ENCODE measurements at regions not wholly inside any gene's neighbourhood (a gene's known extent, or its start where the extent isn't known, plus 50 kb on each side); places are given as distances from the start of the nearest gene placed in this dataset.
"Not testable (repeated sequence)": the region's sequence is repeated elsewhere in the genome, so short reads cannot be mapped to it uniquely, and the experiment has no call there.

DNA sequence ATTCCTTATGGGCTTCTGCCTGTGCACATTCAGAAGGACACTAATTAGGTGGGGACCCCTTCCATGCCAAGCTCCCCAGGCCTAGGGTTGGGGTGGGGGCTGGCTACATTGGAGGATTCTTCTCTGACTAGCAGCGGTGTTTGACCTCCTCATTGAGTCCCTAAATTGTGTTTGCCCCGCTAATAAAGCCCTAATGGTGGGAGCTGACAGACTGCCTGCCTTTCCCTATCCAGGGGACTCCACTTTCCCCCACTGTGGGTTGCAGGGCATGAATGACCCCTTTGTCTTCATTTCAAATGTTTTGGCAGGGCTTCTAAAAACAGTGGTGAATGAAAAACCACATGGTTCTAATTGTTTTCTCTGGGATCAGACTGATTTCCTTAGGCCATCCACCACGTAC is 476.8 kb upstream of the CDH11 start:
- DNase-seq: no peak

DNA sequence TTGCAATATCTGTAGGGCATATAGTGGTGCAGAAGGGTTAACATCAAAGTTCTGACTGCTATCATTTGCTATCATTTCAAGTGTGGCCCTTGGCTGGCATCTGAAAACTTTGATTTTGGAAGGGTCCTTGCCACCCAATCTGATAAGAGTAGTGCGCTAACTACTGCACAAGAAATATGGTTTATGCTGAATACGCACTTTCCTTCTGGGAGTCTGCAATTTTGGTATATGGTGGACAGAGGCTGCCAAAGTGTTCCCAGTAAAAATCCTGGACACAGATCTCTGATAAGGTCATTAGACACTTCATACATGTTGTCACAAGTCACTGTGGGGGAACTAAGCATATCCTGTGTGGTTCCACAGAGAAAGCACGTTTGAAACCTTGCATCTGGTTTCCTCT is 461.6 kb upstream of the CDH11 start:
- DNase-seq: no peak

DNA sequence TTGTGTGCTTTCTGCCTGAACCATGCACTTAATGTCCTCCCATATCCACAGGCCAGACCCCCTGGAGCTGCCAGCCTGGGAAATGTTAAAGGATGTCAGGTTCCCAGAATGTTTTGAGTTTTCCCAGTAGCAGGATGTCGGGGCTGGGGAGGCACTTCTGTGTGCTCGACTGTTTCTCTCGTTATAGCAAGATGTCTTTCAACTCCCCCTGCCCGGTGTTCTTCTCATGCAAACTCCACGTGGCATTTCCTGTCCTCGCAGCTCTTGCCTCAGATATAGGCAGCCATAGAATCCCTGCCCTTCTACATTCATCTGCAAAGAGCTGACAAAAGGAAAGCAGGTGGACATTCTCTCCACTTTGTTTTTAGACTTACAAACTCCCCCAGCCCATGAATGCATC is 457.2 kb upstream of the CDH11 start:
- no peak for DNase-seq

DNA sequence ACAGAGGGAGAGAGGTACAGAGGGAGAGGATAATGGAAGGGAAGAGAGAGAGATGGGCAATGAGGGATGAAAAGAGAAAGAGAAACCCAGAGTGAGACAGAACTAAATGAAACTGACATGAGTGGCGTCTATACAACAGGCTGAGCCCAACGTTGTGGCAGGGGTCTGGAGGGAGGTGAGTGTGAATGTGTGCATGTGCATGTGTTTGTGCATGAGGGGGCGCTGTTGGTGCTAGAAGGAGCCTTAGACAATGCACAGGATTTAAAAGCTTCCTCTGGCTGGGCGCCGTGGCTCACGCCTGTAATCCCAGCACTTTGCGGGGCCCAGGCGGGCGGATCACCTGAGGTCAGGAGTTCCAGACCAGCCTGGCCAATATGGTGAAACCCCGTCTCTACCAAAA is 454.8 kb upstream of the CDH11 start:
- DNase-seq: peak; percentile 18

DNA sequence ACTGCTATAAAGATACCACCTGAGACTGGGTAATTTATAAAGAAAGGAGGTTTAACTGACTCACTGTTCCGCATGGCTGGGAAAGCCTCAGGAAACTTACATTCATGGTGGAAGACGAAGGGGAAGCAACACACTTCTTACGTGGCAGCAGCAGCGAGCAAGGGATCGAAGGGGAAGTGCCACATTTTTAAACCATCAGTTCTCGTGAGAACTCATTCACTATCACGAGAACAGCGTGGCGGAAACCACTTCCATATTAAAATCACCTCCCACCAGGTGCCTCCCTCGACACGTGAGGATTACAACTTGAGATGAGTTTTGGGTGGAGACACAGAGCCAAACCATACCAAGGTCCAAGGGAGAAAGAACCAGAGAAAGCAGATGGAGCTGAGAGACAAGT is 454.3 kb upstream of the CDH11 start:
- no peak for DNase-seq

DNA sequence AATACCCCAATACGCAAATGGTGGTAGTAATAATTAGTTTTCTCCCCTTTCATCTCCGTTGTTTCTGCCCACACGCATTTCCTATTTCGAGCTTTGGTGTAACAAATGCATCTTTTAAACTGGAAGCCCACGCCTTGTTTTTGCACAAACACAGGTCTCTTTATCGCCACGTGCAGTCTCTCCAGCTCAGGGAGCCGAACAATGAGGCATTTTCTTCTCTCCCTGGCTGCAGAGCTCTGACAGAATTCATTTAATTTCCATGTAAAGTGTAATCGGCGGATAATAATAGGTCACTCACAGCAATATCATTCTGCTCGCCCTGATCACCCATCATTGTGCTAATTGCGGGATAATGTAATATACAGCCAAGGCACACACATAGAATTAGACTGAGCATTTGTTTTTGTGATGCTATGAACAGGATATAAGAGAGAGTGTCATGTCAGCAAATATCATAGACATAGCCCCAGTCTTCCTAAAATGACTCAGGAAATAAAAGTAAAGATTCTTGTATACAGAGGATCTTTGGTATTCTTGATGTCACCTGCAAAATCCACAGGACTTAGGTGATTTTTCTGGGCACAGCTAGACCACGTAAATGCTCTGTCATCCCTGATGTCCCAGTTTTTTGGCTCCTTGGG is 452.6 kb upstream of the CDH11 start:
- DNase-seq: no peak

DNA sequence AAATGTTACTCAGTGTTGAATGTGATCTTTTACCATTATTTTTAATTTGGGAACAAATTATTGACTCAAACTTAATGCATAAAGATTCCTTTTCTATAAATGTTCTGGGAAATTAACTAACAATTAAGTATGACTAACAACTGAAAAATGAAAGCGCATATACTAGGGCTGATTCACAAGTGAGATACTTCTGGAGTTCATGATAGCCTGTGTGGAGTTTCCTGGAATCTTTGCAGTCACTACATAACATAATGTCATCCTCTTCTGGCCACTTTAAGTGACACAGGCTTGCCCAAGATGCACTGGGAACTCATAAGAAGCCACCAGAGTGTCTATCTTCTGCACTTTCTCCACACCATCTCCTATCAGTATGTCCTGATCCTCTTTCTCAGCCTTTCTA is 450.3 kb upstream of the CDH11 start:
- no peak for DNase-seq

DNA sequence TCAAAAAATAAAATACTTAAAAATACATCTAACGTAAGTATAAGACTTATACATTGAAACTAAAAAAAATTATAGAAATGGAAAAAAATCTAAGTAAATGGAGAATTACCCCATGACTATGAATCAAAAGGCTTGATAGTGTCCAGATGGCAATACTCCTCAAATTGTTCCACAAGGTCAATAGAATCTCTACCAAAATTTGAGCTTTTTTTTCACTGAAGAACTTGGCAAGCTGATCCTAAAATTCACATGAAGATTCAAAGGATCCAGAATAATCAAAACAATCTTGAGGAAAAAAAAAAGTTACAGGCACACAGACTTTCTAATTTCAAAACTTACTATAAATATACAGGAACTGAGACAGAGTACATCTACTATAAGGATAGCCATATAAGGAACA is 448.4 kb upstream of the CDH11 start:
- no peak for DNase-seq

DNA sequence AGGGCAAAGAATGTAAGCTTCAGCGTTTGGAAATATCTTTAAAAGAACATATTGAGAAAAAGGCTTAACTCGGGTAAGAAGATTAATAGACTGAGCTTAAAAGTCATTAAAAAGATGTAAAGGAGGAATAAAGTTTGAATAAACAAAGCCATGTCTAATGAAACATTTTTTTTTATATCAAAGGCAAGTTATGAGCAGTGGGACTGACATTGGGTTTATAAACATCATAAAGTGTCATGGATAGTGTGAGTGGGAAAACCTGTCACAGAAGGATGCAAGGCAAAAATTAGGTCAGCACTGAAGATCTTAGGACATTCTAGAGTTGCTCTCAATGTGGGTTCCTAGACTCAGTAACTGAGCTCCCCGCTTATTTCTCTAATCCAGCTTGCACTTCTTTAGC is 438.0 kb upstream of the CDH11 start:
- no peak for DNase-seq

DNA sequence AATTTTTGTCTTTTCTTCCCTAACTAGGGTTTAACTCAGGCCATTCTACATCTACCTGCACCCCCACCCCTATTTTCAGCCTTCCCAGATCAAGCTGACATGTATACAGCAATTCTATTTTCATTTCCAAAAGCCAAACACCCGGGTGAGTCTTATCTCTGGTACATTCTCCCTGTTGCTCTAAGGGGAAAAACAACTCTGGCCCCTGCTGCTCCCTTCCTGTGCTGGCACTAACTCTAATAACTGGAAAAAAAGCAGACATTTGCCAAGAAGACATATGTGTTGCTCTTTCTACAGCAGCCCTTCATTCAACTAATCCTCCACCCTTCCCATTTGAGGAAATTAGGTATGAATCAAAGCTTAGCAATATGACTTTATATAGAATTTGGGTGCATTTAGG is 427.8 kb upstream of the CDH11 start:
- not testable (repeated sequence) for DNase-seq

DNA sequence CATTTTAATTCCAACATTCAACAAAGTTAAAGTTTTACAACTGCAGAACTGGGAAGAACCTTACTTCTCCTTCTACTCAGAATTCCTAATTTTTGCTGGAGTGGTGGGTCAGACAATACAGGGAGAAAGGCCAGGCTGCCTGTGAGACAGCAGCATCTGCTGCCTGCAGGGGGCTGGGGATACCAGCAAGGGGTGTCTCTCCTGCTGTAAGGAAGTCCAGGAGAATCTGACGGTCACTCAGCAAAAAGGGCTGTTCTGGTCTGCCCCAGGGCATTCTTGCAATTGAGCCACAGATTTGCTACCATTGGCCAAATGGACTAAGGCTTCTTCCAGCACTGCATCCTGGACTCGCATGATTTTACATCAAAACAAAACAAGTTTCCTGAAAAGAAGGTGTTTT is 426.6 kb upstream of the CDH11 start:
- DNase-seq: no peak

DNA sequence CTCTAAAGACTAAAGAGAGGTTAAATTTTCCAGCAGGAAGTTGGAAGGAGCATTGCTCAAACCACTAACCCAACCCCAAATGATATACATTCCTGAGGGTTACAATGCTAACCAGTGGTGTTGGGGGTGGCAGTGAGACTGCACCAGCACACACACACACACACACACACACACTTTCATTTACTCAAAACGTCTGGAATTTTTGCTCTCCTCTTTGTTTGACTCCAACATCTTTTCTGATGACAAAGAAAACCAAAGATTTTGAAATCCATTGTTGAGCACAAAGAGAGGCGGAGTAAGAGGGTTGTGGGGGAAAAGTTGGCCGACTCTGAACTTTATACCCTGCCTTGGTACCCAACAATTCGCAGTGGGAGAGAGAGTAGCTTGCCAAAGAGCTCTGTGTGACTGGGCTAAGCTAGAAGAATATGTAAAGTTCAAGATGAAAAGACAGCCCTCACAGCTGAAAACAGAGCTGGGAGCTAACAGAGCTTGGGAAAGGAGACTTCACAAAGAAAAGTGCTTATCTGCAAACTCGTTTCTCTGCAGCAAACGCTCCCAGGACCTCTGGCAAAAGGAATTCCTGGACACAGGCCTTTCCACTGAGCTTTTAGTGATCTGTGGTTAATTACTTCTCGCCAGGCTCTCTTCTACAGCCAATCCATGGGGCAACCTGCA is 426.0 kb upstream of the CDH11 start:
- DNase-seq: no peak

DNA sequence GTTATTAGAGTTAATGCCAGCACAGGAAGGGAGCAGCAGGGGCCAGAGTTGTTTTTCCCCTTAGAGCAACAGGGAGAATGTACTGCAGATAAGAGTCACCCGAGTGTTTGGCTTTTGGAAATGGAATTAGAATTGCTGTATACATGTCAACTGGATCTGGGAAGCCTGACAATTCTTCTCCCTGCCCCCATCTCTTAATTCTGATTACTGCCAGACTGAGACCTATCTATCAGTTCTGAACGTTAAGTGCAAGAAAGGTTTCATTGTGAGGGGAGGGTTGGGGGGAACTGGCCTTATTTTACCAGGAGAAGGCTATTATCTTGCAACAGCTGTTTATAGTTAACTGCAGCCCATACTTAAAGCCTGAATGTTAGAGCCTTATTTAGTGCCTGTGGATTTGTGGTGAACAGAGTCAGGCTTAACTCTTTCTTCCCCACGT is 424.5 kb upstream of the CDH11 start:
- no peak for DNase-seq

DNA sequence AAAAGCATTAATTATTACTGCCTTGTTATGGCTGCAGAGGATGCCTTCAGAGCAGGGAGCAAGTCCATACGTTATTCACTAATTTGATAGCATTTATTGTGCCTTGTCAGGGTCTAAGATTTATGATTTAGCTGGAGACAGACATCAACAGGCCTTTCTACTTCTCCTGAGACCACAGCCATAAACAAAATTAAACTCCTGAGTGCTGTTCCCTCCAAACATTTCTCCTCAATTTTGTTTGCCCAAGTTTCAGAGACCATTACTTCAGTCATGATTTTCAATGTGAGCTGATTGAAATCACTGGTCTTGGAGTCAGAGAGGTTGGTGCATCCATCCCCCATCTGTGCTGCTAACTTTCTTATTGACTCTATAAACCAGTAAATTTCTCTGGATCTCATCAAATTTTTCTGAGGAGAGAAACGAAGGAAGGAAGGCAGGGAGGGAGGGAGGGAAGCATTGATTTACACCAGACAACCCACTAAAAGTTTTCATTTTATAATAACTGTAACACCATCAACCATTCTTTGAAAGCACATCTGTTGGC is 423.6 kb upstream of the CDH11 start:
- no peak for DNase-seq

DNA sequence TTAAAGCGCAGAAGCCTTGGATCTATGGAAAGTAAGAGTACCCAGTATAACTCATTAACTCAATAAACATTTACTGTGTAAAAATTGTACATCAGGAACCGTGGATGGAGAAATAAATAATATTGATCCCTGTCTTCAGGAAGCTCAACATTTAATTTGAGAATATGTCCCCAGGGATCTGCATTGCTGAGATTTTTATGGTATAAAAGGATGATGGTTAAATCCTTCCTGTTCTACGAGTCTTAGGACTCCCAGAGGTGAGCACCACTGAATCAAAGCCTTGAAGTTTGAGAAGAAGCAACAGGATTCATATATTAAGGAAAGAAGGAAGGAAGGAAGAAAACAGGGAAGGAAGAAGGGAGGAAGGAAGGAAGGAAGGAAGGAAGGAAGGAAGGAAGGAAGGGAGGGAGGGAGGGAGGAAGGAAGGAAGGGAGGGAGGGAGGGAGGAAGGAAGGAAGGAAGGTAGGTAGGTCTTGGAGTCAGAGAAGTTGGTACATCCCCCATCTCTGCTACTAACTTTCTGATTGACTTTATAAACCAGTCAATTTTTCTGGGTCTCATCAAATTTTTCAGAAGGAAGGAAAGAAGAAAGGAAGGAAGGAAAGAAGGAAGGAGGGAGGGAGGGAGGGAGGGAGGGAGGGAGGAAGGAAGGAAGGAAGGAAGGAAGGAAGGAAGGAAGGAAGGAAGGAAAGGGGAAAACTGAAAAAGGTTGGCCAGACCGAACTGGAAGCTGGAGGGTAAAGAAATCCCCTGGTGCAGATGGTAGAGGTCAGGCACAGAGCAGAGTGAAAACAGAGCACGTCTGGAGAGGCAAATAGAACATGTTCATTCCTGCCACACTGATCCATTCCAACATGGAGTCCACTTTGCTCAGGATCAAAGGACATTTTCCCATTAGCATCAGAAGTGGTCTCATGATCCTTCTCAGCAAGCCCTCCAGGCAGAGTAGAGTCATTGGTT is 422.2 kb upstream of the CDH11 start:
- no peak for DNase-seq

DNA sequence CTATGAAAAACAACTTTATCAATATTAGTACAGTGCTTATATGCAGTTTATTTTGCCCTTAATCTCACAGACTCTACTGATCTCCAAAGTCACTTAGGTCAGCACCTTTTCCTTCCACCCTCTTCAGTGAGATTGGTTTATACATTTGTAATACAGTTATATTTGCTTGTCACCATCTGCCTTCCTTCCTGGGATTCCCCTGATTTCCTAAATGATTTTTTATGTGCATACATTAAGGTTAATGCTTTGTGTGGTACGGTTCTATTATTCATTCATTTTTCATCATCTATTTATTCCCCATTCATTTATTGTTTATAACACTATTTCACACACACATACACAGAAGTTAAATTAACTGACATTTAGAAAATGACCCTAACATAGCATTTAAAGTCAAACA is 419.8 kb upstream of the CDH11 start:
- no peak for DNase-seq

DNA sequence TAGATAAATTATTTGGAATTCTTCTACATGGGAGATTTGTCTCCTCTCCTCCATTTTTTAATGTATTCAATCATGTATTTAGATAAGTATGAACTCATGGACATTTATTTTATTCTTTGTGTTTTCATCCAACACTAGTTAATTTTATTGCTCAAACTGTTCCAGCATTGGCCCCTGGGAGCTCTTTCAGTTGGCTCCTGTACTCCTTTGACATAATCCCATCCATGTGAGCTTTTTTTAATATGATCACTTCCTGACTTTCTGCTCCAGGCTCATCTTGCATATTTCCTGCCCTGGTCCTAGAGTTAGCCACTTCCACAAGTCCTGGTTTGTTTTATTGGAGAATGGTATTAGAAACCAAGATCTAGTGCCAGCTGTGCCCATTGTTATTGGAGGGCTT is 419.0 kb upstream of the CDH11 start:
- DNase-seq: no peak

DNA sequence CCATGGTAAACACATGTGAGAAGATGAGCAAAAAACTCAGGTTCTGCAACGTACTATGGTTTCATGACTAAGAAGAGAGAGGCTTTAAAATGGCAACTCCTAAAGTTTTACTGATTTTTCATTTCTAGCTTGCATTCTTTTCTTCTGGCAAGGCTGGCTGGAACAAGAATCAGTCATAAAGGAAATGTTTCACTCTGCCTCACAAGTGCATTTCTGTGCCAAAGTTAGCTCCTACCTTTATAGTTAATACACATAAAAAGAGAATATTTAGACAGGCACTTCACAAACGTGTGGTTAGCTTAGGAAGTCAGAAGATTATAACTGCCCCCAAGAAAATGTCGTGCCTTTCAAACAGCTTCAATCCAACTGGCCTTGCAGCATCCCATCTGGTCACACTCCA is 417.1 kb upstream of the CDH11 start:
- DNase-seq: no peak

DNA sequence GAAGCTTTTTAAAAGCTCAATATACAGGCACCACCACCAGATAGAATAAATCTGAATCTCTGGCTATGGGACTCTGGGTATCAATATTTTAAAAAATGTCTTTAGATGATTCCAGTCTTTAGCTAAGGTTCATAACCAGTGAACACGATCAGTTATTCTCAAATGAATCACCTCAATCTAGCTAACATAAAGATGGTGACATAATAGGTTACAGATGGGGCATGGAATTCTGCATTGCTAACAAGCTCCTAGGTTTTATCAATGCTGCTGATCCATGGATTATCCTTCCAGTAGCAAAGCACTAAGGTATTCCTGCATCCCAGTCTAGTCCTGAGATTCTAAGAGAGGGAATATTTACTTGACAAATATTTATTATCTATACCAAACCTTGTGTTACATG is 415.5 kb upstream of the CDH11 start:
- no peak for DNase-seq

DNA sequence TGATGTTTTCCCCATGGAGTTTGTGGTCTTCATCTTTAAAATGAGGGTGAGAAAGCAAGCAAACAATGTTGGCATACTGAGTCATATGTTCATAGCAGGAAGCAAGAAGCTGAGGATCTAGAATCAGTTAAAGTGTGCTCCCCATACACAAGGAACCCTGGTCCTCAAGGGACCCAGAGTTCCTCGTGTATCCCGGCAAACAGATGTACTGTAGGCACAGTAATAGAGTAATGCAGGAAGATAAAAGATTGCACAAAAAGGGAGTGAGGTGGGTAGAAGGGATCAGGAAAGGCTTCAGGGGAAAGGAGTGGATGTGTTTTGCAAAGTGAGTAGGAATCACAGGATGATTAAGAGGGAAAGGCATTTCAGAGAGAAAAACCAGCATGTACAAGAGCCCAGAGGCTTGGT is 412.3 kb upstream of the CDH11 start:
- no peak for DNase-seq

DNA sequence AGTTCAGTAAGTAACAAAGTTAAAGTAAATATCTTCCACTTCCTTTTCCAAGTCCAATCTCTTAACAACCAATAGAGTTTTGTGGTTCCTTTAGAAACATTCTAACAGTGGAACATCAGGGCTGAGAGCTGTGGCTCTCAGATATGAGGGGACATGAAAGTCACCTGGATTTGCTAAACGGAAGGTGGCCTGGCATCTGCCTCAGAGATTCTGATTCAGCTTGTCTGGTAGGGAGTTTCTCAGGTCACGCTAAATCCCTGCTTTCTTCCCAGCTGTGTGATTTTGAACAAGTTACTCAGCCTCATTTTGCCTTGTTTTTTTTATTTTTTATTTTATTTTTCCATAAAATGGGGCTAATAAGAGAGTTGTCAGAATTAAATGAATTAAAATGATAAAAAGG is 411.0 kb upstream of the CDH11 start:
- DNase-seq: no peak

DNA sequence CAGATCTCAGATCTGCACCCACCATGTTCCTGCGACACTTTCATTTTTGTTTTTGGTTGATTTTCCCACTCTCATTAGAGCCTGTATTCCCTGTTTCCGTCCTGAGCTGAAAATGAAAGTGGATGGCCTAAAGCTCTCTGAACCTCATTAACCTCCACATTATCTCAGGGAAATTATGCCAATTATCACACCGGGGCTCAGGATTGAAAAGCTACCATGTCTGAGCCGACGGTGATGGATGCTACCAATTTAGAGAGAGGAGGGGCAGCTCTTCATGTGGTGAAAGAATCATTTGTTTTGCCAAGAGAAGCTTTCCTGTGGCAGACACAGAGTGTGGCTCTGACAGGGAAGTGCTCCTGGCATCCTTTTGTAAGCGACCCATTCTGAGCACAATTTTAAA is 410.4 kb upstream of the CDH11 start:
- no peak for DNase-seq

DNA sequence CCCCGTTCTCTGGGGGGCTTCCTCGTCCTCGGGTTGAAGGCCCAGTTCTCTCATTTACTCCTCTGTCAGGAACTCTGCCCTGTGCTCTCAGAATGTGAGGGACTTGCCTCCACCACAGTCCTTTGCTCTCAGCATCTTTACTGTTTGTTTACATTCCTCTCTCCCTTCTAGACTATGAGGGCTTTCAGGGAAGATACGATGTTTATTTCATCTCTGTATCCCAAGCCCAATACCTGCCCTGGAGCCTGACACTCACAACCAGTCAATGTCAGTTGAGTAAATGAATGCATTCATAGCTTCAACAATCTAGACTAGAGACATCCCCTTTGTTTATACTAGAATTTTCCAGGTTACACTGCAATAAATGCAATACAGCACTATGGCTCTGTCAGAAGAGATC is 409.6 kb upstream of the CDH11 start:
- no peak for DNase-seq

DNA sequence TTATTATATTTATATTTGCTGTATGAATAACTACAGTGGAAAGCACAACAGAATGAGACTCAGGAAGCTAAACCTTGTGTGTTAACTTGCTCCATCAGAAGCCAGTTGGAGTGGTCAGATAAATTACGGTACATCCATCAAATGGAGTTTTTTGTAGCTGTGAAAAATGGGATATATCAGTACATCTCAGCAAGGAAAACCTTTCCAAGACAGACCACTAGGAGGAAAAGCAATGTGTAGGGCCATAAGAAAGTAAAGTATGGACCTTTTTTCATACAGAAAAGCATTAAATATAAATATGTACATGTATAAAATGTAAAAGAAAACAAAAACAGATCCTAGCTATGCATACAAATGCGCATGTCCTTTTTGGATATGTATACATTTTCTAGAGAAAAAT is 403.8 kb upstream of the CDH11 start:
- DNase-seq: no peak
